Choroid plexus epithelial cell (primary cell): ENCODE measurements at regions not wholly inside any gene's neighbourhood (a gene's known extent, or its start where the extent isn't known, plus 50 kb on each side); places are given as distances from the start of the nearest gene placed in this dataset.

Source experiments
- DNase-seq: peaks from one replicate; pipeline ENCODE4 v3.0.0-alpha.2; 2010; ENCODE audit warnings: low read depth
- H3K4me3 ChIP-seq: 2 replicates; pipeline ENCODE4 v1.5.1; 2011; ENCODE audit warnings: low read depth, mild to moderate bottlenecking, control low read depth, low read length, moderate library complexity
- TF ChIP-seq, protein P1 (sequence below): conservative IDR thresholded peaks from 2 replicates; pipeline ENCODE4 v1.5.1; 2011; ENCODE audit warnings: low read depth, mild to moderate bottlenecking, control low read depth, inconsistent platforms, low read length, moderate library complexity

DNA sequence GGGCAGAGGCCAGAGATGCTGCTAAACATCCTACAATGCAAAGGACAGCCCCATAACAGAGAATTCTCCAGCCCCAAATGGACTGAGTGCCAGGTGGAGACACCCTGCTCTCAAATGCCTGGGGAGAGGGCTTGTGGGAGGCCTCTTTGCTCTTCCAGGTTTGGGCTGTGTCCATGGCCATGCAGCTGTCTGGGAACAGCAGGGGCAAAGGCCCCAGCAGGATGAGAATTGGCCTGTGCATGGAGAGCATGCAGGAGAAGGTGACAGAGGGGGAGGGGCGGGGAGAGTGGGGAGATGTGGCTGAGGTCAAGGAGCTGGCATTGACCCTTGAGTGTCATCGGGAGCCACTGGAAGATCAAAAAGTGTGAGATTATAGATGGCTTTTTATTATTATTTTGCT, 111.5 kb upstream of the ERCC6L2 start:
- DNase-seq = no peak
- TF ChIP-seq, protein P1, sequence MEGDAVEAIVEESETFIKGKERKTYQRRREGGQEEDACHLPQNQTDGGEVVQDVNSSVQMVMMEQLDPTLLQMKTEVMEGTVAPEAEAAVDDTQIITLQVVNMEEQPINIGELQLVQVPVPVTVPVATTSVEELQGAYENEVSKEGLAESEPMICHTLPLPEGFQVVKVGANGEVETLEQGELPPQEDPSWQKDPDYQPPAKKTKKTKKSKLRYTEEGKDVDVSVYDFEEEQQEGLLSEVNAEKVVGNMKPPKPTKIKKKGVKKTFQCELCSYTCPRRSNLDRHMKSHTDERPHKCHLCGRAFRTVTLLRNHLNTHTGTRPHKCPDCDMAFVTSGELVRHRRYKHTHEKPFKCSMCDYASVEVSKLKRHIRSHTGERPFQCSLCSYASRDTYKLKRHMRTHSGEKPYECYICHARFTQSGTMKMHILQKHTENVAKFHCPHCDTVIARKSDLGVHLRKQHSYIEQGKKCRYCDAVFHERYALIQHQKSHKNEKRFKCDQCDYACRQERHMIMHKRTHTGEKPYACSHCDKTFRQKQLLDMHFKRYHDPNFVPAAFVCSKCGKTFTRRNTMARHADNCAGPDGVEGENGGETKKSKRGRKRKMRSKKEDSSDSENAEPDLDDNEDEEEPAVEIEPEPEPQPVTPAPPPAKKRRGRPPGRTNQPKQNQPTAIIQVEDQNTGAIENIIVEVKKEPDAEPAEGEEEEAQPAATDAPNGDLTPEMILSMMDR = no peak
- no peak overlapping the region for H3K4me3 ChIP-seq

DNA sequence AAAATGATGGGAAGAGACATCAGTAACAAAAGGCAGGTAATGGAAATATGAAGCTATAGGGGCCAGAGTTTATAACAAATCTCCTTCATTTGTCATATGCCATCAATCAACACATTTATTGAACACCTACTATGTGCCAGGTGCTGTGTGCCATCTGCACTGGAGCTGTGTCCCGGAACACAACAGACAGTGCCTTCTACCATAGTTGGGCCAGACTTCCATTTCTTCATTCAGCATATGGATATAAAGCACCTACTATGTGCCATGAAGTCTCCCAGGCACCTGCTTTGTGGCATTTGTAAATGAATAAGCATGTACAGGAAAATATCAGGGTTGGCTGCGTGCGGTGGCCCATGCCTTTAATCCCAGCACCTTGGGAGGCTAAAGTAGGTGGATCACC, 112.5 kb upstream of the ERCC6L2 start:
- DNase-seq = no peak
- TF ChIP-seq, protein P1 = no peak
- no peak overlapping the region for H3K4me3 ChIP-seq

DNA sequence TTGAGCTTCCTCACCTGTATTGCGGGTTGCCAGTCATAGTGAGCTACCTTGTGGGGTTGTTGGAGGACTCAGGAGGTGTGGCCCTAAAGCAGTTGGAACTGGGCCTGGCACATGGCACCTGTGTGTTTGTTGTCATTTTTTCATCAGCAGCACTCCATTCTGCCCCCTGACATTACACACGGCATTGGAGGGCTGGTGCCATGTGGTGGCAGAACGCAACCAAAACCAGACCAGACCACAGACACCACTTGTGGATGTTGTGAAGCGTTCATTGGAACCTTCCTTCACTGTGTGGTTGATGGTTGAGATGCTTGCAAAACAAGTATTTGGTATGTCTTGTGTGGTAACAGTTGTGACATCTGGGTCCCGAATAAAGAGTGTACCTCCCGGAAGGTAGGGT, 113.2 kb upstream of the ERCC6L2 start:
- TF ChIP-seq, protein P1 = no peak
- no peak for DNase-seq

DNA sequence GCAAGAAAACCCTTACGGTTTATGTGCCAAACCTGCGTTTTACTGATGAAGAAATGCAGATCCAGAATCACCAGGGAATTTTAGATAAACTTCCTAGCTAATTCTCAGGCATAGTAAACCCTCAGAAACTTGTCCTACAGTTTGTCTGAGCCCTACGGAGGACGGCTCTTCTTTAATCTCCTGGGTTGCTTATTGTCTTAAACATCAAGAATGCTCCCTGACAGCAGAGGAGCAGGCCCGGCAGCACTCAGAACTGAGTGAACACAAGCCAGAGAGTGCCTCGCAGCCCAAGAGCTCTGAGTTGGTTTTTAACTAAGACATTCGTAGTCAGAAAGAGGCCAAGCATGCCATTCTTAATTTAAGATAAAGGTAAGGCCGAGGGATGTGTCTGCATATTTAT, 114.7 kb upstream of the ERCC6L2 start:
- TF ChIP-seq, protein P1 = no peak
- no peak for DNase-seq
- no peak overlapping the region for H3K4me3 ChIP-seq

More for the DNA sequence above, 113.2 kb upstream of the ERCC6L2 start:
- no peak overlapping the region for H3K4me3 ChIP-seq

DNA sequence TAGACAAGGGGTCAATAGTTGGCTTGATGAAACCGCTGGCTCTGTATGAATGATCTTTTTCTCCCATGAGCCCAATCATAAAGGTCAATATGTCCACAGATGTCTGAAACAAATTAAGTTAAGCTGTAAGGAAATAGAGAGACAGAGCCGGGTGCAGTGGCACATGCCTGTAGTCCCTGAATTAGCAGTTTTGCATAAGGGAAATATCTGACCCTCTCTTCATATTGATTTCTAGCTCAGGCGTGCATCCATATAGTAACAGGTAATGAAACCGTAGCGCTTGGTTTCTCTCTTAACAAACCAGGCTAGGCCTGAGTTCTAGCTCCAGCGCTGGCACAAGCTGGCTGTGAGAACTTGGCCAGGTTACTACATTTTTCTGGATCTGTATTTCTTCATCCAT, 118.1 kb upstream of the ERCC6L2 start:
- H3K4me3 ChIP-seq = no peak overlapping the region
- no peak for DNase-seq
- TF ChIP-seq, protein P1 = no peak

DNA sequence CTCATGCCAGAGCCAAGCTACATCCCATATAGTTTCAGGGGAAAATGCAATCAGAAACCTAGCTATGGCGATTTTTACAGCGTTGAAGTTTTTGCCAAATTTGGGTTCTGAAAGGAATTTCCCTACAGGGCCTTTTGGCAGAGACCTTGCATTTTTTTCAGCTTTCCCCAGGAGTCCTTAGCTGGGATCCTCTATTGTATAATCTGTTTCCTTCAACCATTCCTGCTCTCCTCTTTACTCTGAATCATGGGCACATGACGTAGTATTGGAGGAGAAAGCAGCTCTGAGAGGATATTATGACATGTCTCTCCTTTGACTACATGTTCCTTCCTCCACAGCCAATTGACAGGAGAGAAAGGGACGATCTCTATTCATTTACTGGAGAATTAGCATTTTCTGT, 118.5 kb upstream of the ERCC6L2 start:
- TF ChIP-seq, protein P1 = no peak
- peak; percentile 72 for DNase-seq
- H3K4me3 ChIP-seq = no peak overlapping the region

DNA sequence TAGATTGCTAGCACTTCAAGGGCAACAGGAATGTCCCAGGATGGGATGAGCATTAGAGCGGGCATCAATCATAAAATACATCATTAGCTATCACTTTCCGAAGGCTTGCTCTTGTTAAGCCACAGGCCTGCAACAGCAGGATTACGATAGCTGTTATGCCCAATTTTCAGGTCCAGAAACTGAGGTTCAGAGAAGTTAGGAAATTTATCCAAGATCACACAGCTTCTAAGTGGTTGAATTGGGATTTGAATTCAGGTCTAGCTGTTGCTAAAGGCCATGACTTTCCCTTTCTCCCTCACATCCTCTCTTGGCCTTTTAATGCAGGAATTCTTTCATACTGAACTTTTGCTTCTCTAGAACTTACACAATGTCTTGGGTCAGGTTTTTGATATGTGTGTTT, 119.4 kb upstream of the ERCC6L2 start:
- TF ChIP-seq, protein P1 = no peak
- no peak for DNase-seq
- no peak overlapping the region for H3K4me3 ChIP-seq
